ENCODE measurements at regions not wholly inside any gene's neighbourhood (a gene's known extent, or its start where the extent isn't known, plus 50 kb on each side); places are given as distances from the start of the nearest gene placed in this dataset.

DNA sequence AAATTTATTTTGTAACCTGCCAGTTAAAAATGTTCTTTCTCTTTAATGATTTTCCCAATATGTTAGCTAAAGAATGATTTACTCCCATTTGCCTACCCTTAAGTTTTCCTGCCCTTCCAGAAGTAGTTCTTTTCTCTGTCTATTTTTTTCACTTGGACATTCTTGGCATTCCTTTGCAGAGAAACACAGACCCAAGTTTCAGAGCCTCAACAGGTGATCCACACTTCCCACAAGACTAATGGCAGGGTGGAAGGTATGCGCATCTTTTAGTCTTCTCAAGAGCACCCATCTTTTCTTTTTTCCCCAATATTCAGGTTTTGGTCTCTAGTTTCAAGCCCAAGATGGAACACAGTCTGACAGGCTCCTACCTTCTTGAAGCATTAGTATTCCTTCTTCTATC is 420.7 kb downstream of the ADAMTS20 start:
- Histone ChIP-seq H3K9me3 (no peaks in the 10 kb centered on the region), H3K27me3 (ENCODE audit: low read depth) (no peaks in the 10 kb centered on the region), H3K27ac (no peak overlapping the region), H3K4me3 (no peak overlapping the region), H3K36me3 (no peaks in the 10 kb centered on the region), H3K4me1 (no peaks in the 10 kb centered on the region)
- TF ChIP-seq, protein P1, sequence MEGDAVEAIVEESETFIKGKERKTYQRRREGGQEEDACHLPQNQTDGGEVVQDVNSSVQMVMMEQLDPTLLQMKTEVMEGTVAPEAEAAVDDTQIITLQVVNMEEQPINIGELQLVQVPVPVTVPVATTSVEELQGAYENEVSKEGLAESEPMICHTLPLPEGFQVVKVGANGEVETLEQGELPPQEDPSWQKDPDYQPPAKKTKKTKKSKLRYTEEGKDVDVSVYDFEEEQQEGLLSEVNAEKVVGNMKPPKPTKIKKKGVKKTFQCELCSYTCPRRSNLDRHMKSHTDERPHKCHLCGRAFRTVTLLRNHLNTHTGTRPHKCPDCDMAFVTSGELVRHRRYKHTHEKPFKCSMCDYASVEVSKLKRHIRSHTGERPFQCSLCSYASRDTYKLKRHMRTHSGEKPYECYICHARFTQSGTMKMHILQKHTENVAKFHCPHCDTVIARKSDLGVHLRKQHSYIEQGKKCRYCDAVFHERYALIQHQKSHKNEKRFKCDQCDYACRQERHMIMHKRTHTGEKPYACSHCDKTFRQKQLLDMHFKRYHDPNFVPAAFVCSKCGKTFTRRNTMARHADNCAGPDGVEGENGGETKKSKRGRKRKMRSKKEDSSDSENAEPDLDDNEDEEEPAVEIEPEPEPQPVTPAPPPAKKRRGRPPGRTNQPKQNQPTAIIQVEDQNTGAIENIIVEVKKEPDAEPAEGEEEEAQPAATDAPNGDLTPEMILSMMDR (IDR thresholded peaks at IDR 0.05), result no peak
- DNase-seq, result no peak
- no peak for ATAC-seq
- intact Hi-C loops (cut with DNase I), result no loop called here

DNA sequence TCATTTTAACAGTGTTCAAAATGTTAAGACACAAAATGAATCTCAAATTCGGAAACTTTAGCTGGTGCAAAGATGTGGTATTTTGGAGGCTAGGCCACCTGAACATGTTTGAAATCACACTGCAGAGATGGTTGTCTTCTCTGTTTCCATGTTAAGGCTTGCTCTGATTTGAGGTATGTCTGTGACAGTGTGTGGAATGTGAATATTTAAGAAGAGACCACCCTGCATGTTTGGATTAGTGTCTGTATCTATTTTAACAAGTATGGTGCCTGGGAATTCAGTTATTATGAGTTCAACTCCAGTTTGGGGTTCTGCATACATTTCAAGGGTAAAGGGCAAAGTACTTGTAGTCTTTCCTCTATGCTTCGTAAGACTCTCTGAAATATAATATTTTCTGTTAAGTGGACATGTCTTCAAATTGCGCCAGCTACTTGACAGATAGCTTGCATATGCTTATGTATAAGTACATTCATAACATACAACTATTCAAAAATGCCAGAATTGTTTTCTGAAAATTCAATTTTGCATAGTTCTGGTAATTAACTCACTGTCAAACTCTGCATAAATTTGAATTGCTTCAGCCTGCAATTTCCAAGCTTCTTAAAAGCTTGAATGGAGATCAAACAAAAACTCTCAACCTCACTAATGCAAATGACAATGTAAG is 424.0 kb downstream of the ADAMTS20 start:
- Histone ChIP-seq H3K4me1 (no peaks in the 10 kb centered on the region), H3K36me3 (no peaks in the 10 kb centered on the region), H3K27me3 (ENCODE audit: low read depth) (no peaks in the 10 kb centered on the region), H3K9me3 (no peaks in the 10 kb centered on the region), H3K4me3 (no peak overlapping the region), H3K27ac (no peak overlapping the region)
- intact Hi-C loops (cut with DNase I), result no loop called here
- TF ChIP-seq, protein P1 (IDR thresholded peaks at IDR 0.05), result no peak
- no peak for DNase-seq
- ATAC-seq, result no peak

DNA sequence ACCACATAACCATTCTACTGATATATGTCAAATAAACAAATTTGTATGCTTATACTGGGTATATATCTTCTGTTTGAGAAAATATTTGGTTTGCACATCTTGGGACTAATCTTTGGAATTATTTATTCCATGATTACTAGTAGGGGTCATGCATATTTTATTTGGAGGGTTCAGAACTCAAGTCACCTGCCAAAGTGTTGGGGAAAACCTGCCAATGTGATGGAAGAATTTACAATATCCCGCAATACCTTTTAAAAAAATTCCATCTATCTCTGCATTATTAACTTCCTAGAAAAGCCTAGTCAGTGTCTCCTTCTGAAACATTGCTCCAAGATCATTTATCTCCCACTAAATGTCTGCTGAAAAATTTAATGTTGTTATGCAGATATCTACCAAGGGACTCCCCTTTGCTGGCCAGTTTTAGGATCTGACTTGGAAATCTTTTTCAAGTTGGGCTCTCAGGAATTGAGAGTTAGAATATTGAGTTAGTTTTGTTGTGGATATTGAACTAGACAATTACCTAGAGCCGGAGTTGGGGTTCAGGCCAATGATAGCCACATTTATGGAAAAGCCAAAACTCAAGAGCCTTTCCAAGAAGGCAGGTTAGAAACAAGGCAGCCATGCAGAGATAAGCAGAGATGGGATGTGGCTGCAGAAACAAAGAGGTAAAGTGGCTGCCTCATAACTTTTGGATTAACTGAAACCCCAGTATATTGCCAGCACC is 425.2 kb downstream of the ADAMTS20 start:
- intact Hi-C loops (cut with DNase I), result no loop called here
- H3K4me1 ChIP-seq, result no peaks in the 10 kb centered on the region
- no peak for DNase-seq
- no peak for ATAC-seq
- no peak overlapping the region for H3K4me3 ChIP-seq
- TF ChIP-seq, protein P1 (IDR thresholded peaks at IDR 0.05), result no peak
- H3K27ac ChIP-seq, result no peak overlapping the region
- H3K27me3 ChIP-seq (ENCODE audit: low read depth), result no peaks in the 10 kb centered on the region
- no peaks in the 10 kb centered on the region for H3K9me3 ChIP-seq
- no peaks in the 10 kb centered on the region for H3K36me3 ChIP-seq

DNA sequence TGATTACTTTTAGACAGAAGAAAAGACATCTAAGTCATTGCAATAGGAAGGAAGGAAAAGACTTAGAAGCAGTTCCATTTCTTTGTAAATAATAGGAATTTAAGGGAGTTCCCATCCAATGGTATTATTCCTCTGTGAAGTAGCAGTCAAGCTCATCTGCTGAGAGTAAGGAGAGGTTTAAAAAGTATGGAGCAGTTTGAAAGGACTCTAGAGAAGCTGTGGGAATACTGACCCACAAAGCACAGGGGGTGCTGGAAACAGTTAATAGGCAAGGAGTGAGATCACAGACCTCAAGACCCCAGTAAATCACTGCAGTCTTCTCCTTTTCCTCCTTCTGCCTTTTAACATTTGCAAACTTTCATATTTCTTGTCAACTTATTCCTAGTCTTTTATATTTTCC is 428.5 kb downstream of the ADAMTS20 start:
- Histone ChIP-seq H3K4me1 (no peaks in the 10 kb centered on the region), H3K4me3 (no peak overlapping the region), H3K27me3 (ENCODE audit: low read depth) (no peaks in the 10 kb centered on the region), H3K9me3 (no peaks in the 10 kb centered on the region), H3K27ac (no peak overlapping the region), H3K36me3 (no peaks in the 10 kb centered on the region)
- TF ChIP-seq, protein P1 (IDR thresholded peaks at IDR 0.05), result no peak
- DNase-seq (no peak), ATAC-seq (no peak)
- intact Hi-C loops (cut with DNase I), result no loop called here

DNA sequence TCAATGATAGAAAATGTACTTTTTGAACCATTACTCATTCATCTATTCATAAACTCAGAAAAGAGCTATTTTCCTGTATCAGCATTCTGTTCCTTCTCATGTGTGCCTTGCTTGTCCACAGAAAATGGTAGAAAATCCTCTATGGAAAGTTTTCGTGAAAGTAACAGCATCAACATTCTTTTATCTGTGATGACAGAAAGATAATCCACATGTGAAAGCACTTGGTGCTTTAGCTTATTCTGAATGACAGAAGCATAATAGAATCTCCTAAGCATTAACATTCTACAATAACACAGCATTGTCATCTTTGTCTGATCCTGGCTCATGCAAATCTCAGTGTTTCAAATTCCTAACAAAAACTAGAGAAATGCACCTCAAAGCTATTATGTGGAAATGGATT is 431.9 kb downstream of the ADAMTS20 start:
- TF ChIP-seq, protein P1 (IDR thresholded peaks at IDR 0.05), result no peak
- DNase-seq, result no peak
- no peak overlapping the region for H3K4me3 ChIP-seq
- no peak overlapping the region for H3K27ac ChIP-seq
- no peaks in the 10 kb centered on the region for H3K36me3 ChIP-seq
- no peak for ATAC-seq
- H3K9me3 ChIP-seq, result no peaks in the 10 kb centered on the region
- intact Hi-C loops (cut with DNase I), result no loop called here
- H3K4me1 ChIP-seq, result no peaks in the 10 kb centered on the region
- no peaks in the 10 kb centered on the region for H3K27me3 ChIP-seq (ENCODE audit: low read depth)

All from lower lobe of right lung (tissue), 2 donors.